Heart right ventricle (tissue), 16 donors: ENCODE measurements at regions not wholly inside any gene's neighbourhood (a gene's known extent, or its start where the extent isn't known, plus 50 kb on each side); places are given as distances from the start of the nearest gene placed in this dataset.

ENCODE experiments used
- ATAC-seq, 8 donors: fragments of 200-7000 bp; cut with Tn5 transposase; one replicate each; pipeline ENCODE4 v1.9.1; 2020; ENCODE audit warnings: mild to moderate bottlenecking in 8 of 8, moderate library complexity in 8 of 8, moderate number of reproducible peaks in 1 of 8
- DNase-seq, 2 donors: peaks; one replicate each; pipeline ENCODE4 v3.0.0-alpha.2; 2020
- H3K27ac ChIP-seq, 10 donors: fragments of 200-600 bp; sonication (generic) in 2 of 10; one replicate each; pipeline versions ENCODE4 v1.5.0 to v1.8.0; 2020 to 2022; ENCODE audit warnings: mild to moderate bottlenecking in 3 of 10
- H3K27me3 ChIP-seq, 7 donors: fragments of 200-600 bp; one replicate each; pipeline ENCODE4 v1.8.0; 2021 to 2022; ENCODE audit warnings: mild to moderate bottlenecking in 2 of 7
- H3K36me3 ChIP-seq, 9 donors: fragments of 200-600 bp; sonication (generic) in 1 of 9; one replicate each; pipeline versions ENCODE4 v1.5.0 to v1.8.0; 2020 to 2022; ENCODE audit warnings: mild to moderate bottlenecking in 2 of 9
- H3K4me1 ChIP-seq, 9 donors: fragments of 200-600 bp; sonication (generic) in 1 of 9; one replicate each; pipeline versions ENCODE4 v1.5.0 to v1.8.0; 2020 to 2022; ENCODE audit warnings: mild to moderate bottlenecking in 4 of 9
- H3K4me3 ChIP-seq, 10 donors: fragments of 200-600 bp; sonication (generic) in 2 of 10; one replicate each; pipeline versions ENCODE4 v1.5.0 to v1.8.0; 2020 to 2022; ENCODE audit warnings: mild to moderate bottlenecking in 7 of 10, moderate library complexity in 2 of 10
- H3K9me3 ChIP-seq, 11 donors: fragments of 200-600 bp in 10 of 11; sonication (generic) in 2 of 11; one replicate each; pipeline versions ENCODE4 v1.5.0 to v1.8.0; 2013 to 2022; ENCODE audit warnings: mild to moderate bottlenecking in 2 of 11, control low read depth in 1 of 11, moderate library complexity in 1 of 11
- WGBS, 2 donors: extraction: QIAGEN DNeasy Blood & Tissue Kit; methylation state at CpG; one replicate each; pipeline ENCODE4 v1.1.7; 2013; ENCODE audit warnings: inconsistent platforms in 1 of 2; 5-methylcytosine and 5-hydroxymethylcytosine counted together
- intact Hi-C, 10 donors: fragments of 100-400 bp; cut with DNase I; formaldehyde crosslinking; loops; one replicate each; pipeline versions ENCODE4 v1.11.1 to v1.14.2; 2022
- TF ChIP-seq, protein P1 (sequence below), 9 donors: fragments of 200-600 bp; sonication (generic) in 2 of 9; IDR thresholded peaks; one replicate each; pipeline versions ENCODE4 v1.5.0 to v1.8.0; 2021 to 2022; ENCODE audit warnings: antibody characterized with exemption in 9 of 9, mild to moderate bottlenecking in 5 of 9, moderate library complexity in 1 of 9
- donor health status: Arrhythmogenic right ventricular cardiomyopathy.
- donor health status: ischemic (EF 13 %, LVEDD 7.1; RV severe dilation, severe dysfunction).
- donor health status: healthy with polysubstance abuse.
- donor health status: DM: no; HTN: yes; CAD: no.
- donor health status: DM: no; HTN: no; CAD: no.
- donor health status: ischemic (EF 25% LVEDD 6.9; RV normal size, moderate dysfunction).
- donor health status: ischemic (EF 25% LVEDD 5.7; RV mildly dilated, moderate dysfunction).
- donor health status: healthy.
- donor health status: DM: yes; HTN: yes; CAD: no.
- donor health status: Ischemic cardiomyopathy.
- donor health status: ischemic (EF 35%, LVEDD 5.7; RV mildly dilated, moderate dysfunction).
- donor health status: nonischemic (EF 11% LVEDD 7.7; RV severe dilation, severe dysfunction).
- donor health status: DM: yes; HTN: yes; CAD: no.
- donor health status: PGD.
- donor health status: ischemic (EF 29% LVEDD 5.4; RV normal size, mild dysfunction).
- donor health status: nonischemic (EF 23%, LVEDD 6.1; RV moderate dilation, normal function).

- TF ChIP-seq, protein P1, sequence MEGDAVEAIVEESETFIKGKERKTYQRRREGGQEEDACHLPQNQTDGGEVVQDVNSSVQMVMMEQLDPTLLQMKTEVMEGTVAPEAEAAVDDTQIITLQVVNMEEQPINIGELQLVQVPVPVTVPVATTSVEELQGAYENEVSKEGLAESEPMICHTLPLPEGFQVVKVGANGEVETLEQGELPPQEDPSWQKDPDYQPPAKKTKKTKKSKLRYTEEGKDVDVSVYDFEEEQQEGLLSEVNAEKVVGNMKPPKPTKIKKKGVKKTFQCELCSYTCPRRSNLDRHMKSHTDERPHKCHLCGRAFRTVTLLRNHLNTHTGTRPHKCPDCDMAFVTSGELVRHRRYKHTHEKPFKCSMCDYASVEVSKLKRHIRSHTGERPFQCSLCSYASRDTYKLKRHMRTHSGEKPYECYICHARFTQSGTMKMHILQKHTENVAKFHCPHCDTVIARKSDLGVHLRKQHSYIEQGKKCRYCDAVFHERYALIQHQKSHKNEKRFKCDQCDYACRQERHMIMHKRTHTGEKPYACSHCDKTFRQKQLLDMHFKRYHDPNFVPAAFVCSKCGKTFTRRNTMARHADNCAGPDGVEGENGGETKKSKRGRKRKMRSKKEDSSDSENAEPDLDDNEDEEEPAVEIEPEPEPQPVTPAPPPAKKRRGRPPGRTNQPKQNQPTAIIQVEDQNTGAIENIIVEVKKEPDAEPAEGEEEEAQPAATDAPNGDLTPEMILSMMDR (IDR thresholded peaks at IDR 0.05), result no peak
- Histone ChIP-seq H3K9me3 (no peaks in the 10 kb centered on the region), H3K4me3 (no peak overlapping the region), H3K27ac (no peak overlapping the region), H3K4me1 (no peaks in the 10 kb centered on the region), H3K27me3 (peaks cover 0 to 28% (median 12%) of the 10 kb centered on the region in 7 donors), H3K36me3 (no peaks in the 10 kb centered on the region)
- DNase-seq (no peak), ATAC-seq (no peak)
- WGBS, 2 donors, result 89 to 91% methylated on average over 1 of the region's 1 CpG
- intact Hi-C loops, result loop anchor here in 1 of 10 donors (10.0 kb wide), 1 partner anchor 280 kb away; the partner anchor contains the start of gene ADRA2A
Measured at GRCh38 chr10:111354859-111355258, 278.0 kb downstream of the ADRA2A start.

DNA sequence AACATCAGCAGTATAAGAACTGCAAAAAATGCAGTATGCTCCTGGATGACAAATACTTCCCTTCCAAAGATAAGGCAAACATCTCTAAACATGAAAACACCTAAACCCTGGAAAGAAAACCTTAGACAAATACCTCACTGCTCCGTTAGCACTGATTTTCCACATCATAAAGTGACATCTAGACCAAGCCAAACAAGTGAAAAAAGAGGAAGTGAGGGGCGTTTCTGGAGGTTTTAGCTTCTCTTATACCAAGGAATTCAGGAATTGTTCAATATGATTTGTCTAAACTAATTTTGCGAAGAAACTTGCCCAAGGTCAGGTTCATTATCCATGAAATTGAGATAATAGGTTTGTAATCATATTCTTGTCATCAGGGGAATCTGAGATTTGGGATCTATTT is 279.7 kb downstream of the ADRA2A start:
- 52 to 56% methylated on average over 3 of the region's 3 CpGs for WGBS, 2 donors
- no peaks in the 10 kb centered on the region for H3K9me3 ChIP-seq
- DNase-seq, result no peak
- H3K27ac ChIP-seq, result no peak overlapping the region
- H3K27me3 ChIP-seq, result peaks cover 0 to 22% (median 12%) of the 10 kb centered on the region in 7 donors
- H3K36me3 ChIP-seq, result no peaks in the 10 kb centered on the region
- intact Hi-C loops, result loop anchor here in 1 of 10 donors (10.0 kb wide), 1 partner anchor 282 kb away; the partner anchor contains the start of gene ADRA2A
- TF ChIP-seq, protein P1 (IDR thresholded peaks at IDR 0.05), result no peak
- ATAC-seq, result no peak
- no peak overlapping the region for H3K4me3 ChIP-seq
- H3K4me1 ChIP-seq, result no peaks in the 10 kb centered on the region

DNA sequence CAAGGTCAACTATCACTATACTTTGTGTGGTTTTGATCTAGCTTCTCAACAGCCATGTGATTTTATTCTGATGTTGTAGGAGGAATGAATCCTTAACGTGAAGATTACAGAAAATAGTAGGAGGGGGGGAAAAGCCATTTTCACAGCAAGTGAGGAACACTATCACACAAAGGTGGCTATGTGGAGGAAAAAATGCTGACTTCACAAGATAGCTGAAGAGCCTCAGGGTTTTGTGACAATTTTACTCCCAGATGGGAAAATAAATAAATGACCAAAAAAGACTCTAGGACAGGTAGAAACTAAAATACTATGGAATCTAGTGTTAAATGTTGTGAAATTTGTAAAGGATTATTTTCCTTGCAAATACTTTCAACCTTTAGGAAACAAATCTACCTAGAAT is 281.0 kb downstream of the ADRA2A start:
- DNase-seq (no peak), ATAC-seq (no peak)
- no peaks in the 10 kb centered on the region for H3K9me3 ChIP-seq
- no peak overlapping the region for H3K4me3 ChIP-seq
- no peaks in the 10 kb centered on the region for H3K36me3 ChIP-seq
- TF ChIP-seq, protein P1 (IDR thresholded peaks at IDR 0.05), result no peak
- 59 to 69% methylated on average over 1 of the region's 1 CpG for WGBS, 2 donors
- no peaks in the 10 kb centered on the region for H3K4me1 ChIP-seq
- H3K27me3 ChIP-seq, result peaks cover 0 to 17% (median 8%) of the 10 kb centered on the region in 7 donors
- H3K27ac ChIP-seq, result no peak overlapping the region
- intact Hi-C loops, result loop anchor here in 1 of 10 donors (10.0 kb wide), 1 partner anchor 283 kb away; the partner anchor contains the start of gene ADRA2A

- DNase-seq, result peak in 1 of 2 donors; percentile 10
- H3K36me3 ChIP-seq, result no peaks in the 10 kb centered on the region
- ATAC-seq, result peak; percentile 49 to 93 (median 86)
- H3K9me3 ChIP-seq, result no peaks in the 10 kb centered on the region
- intact Hi-C loops, result loop anchor here in 2 of 10 donors (5.0 to 10.0 kb wide), 2 partner anchors 283 to 286 kb away; partner anchors contain the start of gene ADRA2A (in 2 of the 2)
- H3K4me1 ChIP-seq, result no peaks in the 10 kb centered on the region
- H3K4me3 ChIP-seq, result no peak overlapping the region
- TF ChIP-seq, protein P1 (IDR thresholded peaks at IDR 0.05), result peak in 8 of 9 donors; percentile 20 to 63 (median 52)
- peaks cover 0 to 24% (median 5%) of the 10 kb centered on the region in 7 donors for H3K27me3 ChIP-seq
- WGBS, 2 donors, result 27 to 29% methylated on average over 5 of the region's 5 CpGs
- no peak overlapping the region for H3K27ac ChIP-seq
Measured at GRCh38 chr10:111360260-111360925, 283.6 kb downstream of the ADRA2A start.
